SK-N-MC (cell line): ENCODE measurements at regions not wholly inside any gene's neighbourhood (a gene's known extent, or its start where the extent isn't known, plus 50 kb on each side); places are given as distances from the start of the nearest gene placed in this dataset.

ENCODE experiments used
- DNase-seq: peaks from one replicate; pipeline ENCODE4 v3.0.0-alpha.2; 2011; ENCODE audit warnings: low read depth, low spot score
- H3K27ac ChIP-seq: fragments of 200-600 bp; sonication (generic); 2 replicates; pipeline ENCODE4 v1.5.1; 2016; ENCODE audit warnings: mixed run types
- H3K36me3 ChIP-seq: fragments of 200-600 bp; sonication (generic); 2 replicates; pipeline ENCODE4 v1.6.1; 2017; ENCODE audit warnings: antibody characterized with exemption, low read length, mixed read lengths; ENCODE audit not compliant: insufficient read depth
- H3K4me3 ChIP-seq: fragments of 200-600 bp; sonication (generic); 2 replicates; pipeline ENCODE4 v1.5.1; 2016
- H3K9ac ChIP-seq: fragments of 200-600 bp; sonication (generic); 2 replicates; pipeline ENCODE4 v1.8.0; 2017; ENCODE audit warnings: mixed run types, mixed read lengths; ENCODE audit not compliant: insufficient read length
- H3K9me3 ChIP-seq: fragments of 200-600 bp; sonication (generic); 2 replicates; pipeline ENCODE4 v1.6.1; 2017; ENCODE audit warnings: low read depth, mild to moderate bottlenecking, antibody characterized with exemption, low read length, moderate library complexity, mixed read lengths
- EZH2 ChIP-seq: fragments of 200-600 bp; sonication (generic); IDR thresholded peaks from one replicate; pipeline ENCODE4 v1.6.1; 2017; ENCODE audit warnings: antibody characterized with exemption
- FOXP2 ChIP-seq: optimal IDR thresholded peaks from 2 replicates; pipeline ENCODE3; 2011; ENCODE audit warnings: mild to moderate bottlenecking, moderate library complexity; ENCODE audit not compliant: insufficient read depth; ENCODE audit errors: extremely low read length, control extremely low read depth
- POLR2AphosphoS5 ChIP-seq: IDR thresholded peaks from 2 replicates; pipeline ENCODE4 v1.6.1; 2012; ENCODE audit warnings: mild to moderate bottlenecking, low read depth, low read length, borderline replicate concordance

DNA sequence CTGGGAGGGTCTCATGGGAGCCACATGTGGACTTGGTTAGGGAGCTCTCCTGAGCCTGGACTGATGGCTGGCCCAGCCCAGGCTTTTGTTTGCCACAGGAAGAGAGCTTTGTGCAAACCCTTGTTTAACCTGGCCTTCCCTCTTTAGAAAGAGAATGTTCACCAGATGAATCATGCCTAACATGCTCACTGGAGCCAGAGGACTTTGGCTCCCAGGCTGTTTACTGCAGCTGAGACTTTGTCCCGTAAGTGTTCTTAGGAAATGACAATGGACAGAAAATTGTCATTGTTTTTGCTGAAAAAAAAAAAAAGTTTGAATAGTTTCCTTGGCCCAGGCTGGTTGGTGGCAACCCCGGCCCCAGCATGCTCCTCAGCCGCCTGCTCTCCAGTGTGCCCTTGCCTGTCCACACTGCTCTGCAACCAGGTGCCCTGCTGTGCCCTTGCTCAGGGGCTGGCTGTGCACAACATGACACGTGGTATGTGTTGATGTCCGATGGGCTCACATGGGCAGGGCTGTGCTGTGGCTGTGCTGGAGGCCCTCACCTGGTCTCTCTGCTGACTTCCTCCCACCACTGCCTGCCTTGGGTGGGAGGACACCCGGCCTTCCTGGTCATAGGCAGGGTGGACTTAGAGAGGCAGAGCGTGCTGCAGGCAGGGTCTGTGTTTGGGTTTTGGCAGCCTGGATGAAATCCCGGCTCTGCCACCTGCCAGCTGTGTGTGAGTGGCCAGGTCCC is 215.3 kb upstream of the ZNF32 start:
- no peak for TF ChIP-seq FOXP2
- TF ChIP-seq EZH2 = no peak
- no peak for TF ChIP-seq POLR2AphosphoS5
- no peak for DNase-seq
- H3K36me3 ChIP-seq = no peaks in the 10 kb centered on the region
- no peaks in the 10 kb centered on the region for H3K9me3 ChIP-seq
- no peak overlapping the region for H3K4me3 ChIP-seq
- no peak overlapping the region for H3K9ac ChIP-seq
- no peak overlapping the region for H3K27ac ChIP-seq

- no peak overlapping the region for H3K27ac ChIP-seq
- H3K9ac ChIP-seq = no peak overlapping the region
- no peaks in the 10 kb centered on the region for H3K9me3 ChIP-seq
- no peak for DNase-seq
- H3K4me3 ChIP-seq = no peak overlapping the region
- H3K36me3 ChIP-seq = no peaks in the 10 kb centered on the region
- TF ChIP-seq POLR2AphosphoS5 (no peak), FOXP2 (no peak), EZH2 (no peak)
Measured at GRCh38 chr10:43863270-43863669, 214.6 kb upstream of the ZNF32 start.

- Histone ChIP-seq H3K27ac (no peak overlapping the region), H3K36me3 (no peaks in the 10 kb centered on the region), H3K9ac (no peak overlapping the region), H3K9me3 (no peaks in the 10 kb centered on the region), H3K4me3 (no peak overlapping the region)
- TF ChIP-seq FOXP2 (no peak), EZH2 (no peak), POLR2AphosphoS5 (no peak)
- DNase-seq = no peak
Measured at GRCh38 chr10:43862756-43863155, 214.1 kb upstream of the ZNF32 start.

- H3K9ac ChIP-seq = no peak overlapping the region
- H3K9me3 ChIP-seq = no peaks in the 10 kb centered on the region
- no peak overlapping the region for H3K27ac ChIP-seq
- H3K36me3 ChIP-seq = no peaks in the 10 kb centered on the region
- TF ChIP-seq FOXP2 (no peak), POLR2AphosphoS5 (no peak), EZH2 (no peak)
- no peak overlapping the region for H3K4me3 ChIP-seq
- no peak for DNase-seq
Measured at GRCh38 chr10:43861966-43862751, 213.5 kb upstream of the ZNF32 start.

GRCh38 chr10:43859016-43859525 is 210.4 kb upstream of the ZNF32 start:
- no peaks in the 10 kb centered on the region for H3K36me3 ChIP-seq
- no peak overlapping the region for H3K27ac ChIP-seq
- no peak for DNase-seq
- H3K4me3 ChIP-seq = no peak overlapping the region
- H3K9ac ChIP-seq = no peak overlapping the region
- TF ChIP-seq FOXP2 (no peak), POLR2AphosphoS5 (no peak)
- no peaks in the 10 kb centered on the region for H3K9me3 ChIP-seq

- H3K9ac ChIP-seq = no peak overlapping the region
- TF ChIP-seq POLR2AphosphoS5 (no peak), EZH2 (no peak), FOXP2 (no peak)
- no peaks in the 10 kb centered on the region for H3K36me3 ChIP-seq
- H3K27ac ChIP-seq = peak overlapping the region; percentile 36; the same call in 1 of the 2 replicates
- H3K9me3 ChIP-seq = no peaks in the 10 kb centered on the region
- DNase-seq = no peak
- H3K4me3 ChIP-seq = no peak overlapping the region
Measured at GRCh38 chr10:43857931-43858315, 209.2 kb upstream of the ZNF32 start.

DNA sequence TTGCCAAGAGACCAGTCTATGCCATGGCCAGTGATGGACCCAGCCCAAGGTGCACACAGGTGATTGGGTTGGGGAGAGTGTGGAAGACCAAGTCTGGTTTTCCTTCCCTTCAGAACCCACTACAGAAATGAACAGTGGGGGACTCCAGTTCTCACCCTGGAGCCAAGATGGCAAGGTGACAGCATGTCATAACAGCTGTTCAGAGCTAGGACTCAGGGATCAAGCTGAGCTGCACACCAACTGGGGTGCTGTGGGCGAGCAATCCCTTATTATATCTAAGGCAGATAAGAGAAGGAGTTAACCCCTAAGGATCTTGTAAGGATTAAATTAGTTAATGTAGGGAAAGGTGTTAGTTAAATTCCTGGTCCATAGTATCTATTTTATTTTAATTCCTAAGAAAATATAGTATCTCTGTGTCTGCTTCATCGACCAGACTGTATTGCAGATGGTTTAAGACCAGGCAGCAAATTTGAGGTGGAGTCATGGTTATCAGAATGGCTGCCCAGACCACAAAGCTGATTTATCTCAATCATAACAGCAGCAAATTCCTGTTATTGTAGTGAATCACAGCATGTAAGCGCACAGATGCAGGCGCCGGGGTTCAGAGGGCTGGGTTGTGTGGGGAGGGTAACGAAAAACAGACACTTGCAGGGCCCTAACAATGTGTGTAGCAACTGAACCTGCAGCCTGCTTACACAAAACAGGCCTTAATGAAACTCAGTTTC is 208.7 kb upstream of the ZNF32 start:
- Histone ChIP-seq H3K9ac (no peak overlapping the region), H3K9me3 (no peaks in the 10 kb centered on the region), H3K36me3 (no peaks in the 10 kb centered on the region), H3K27ac (peak overlapping the region; percentile 36; the same call in 1 of the 2 replicates), H3K4me3 (no peak overlapping the region)
- TF ChIP-seq EZH2 (no peak), POLR2AphosphoS5 (no peak), FOXP2 (no peak)
- DNase-seq = no peak

DNA sequence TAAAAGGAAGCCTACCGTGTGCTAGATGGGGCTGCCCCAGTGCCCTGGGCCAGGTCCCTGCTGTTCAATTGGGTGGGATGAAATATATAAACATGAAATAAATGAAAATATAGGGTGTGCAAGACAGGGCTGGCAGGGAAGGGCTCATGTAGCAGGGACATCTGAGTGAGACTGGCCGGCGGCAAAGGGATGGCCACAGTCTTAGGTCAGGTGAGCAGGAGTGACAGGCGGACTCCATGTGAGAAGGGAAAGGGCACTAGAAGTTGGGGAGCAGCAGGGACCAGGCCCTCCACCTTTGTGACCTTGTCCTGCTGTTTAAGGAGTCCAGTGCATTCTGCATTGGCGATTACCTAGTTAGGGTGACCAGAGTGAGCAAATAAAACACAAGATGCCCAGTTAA is 207.6 kb upstream of the ZNF32 start:
- Histone ChIP-seq H3K36me3 (no peaks in the 10 kb centered on the region), H3K9ac (no peak overlapping the region), H3K9me3 (no peaks in the 10 kb centered on the region), H3K27ac (no peak overlapping the region), H3K4me3 (no peak overlapping the region)
- TF ChIP-seq FOXP2 (no peak), POLR2AphosphoS5 (no peak), EZH2 (no peak)
- DNase-seq = no peak
